ENCODE measurements at regions not wholly inside any gene's neighbourhood (a gene's known extent, or its start where the extent isn't known, plus 50 kb on each side); places are given as distances from the start of the nearest gene placed in this dataset.

DNA sequence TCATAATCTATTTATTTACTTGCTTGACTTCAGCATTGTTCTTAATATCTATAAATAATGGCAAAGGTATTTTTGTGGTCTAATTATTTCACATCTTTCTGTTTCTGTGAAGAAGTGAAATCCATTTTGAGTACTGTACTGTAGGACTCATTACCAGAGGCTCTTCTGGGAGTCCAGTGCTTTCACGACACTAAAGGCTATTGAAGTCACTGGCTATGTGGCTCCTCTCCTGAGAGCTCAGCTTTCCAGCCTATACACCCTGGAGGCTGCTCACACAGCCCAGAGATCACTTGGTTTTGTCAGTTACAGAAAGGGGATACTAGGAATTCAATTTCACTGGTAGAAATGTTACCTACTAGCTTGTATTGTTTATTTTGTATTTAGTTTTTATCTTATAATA lies 547.3 kb downstream of the TAF11L14 start:
- TF ChIP-seq POLR2A (IDR thresholded peaks at IDR 0.05) (no peak), CTCF (IDR thresholded peaks at IDR 0.05) (no peak)

All from adrenal gland (tissue), 5 donors.